Activated CD4-positive, alpha-beta T cell treated with anti-CD3 and anti-CD28 coated beads, Interleukin-2, Interleukin-6, amounts not matched to agents 100 ng/mL and 50 ng/mL, durations not matched to agents 16 hours and 8 hours (primary cell): ENCODE measurements at regions not wholly inside any gene's neighbourhood (a gene's known extent, or its start where the extent isn't known, plus 50 kb on each side); places are given as distances from the start of the nearest gene placed in this dataset.

Experiments used
- DNase-seq: peaks from one replicate; pipeline ENCODE4 v3.0.0-alpha.2; 2020

DNA sequence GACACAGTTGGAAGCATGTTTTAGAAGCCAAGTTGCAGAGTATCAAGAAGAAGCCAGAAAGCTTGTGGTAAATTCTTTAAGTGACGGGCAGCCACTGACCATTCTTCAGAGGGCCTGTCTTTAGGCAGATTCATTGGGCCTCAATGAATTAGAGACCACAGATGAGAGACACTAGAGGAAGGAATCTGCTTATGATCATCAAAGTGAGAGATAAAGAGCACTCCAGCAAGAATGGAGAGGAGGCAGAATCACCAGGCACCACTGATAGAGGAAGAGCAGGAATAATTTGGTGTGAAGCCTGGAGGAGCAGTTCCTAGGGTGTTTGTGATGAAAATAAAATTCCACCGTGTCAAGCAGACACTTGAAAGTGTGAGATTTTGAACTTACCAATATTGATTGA, 365.9 kb upstream of the SLC30A5 start:
- DNase-seq: no peak

DNA sequence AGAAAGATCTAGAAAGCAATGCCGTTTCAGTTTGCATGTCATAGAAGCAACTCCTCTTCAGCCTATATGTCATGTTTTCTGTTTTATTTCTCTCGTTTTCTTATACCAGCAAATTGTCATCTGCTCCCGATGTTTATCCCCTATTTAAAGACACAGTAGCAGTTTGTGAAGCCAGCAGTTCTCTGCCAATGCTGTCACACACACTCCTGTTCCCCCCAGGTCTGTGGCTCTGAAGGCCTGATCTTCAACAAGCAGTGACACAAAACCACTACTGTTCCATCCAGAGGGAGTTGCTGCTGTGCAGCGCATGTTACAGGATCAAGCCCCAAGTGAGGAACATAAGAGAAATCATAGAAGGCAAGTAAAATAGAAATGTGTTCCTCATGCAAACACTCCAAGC, 364.1 kb upstream of the SLC30A5 start:
- no peak for DNase-seq

DNA sequence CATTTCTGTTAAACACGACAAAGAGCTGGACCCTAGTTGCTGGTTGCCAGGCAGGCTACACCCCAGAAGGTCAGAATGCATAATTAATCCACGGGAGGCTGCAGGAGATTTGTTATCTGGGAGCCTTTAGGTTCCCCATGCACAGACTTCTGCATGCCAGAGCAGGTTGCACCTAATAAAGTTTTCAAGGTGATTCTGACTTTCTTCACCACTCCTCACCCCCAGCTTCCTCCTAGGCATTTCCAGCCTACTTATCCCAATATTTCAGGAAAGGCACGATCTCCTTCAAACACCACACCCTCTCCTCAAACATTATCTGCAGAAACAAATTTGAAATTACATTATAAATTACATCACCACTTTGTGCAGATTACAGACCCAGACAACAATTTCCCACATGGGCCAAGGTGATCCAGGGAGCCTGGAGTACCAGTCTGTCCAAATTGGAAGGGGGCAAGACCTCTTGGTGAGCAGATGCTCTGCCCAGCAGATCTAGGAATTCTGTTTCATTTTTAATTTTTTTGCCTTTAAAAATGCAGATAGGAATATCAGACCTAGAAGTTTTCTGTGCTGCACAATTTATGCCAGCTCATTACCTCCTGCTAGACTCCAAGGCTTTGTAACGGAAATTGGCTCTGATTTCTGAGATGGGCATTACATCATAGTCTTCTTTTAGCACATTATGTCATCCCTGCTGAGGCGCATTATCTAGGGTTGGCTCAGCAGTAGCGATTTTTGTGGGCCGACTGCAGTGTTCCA, 363.4 kb upstream of the SLC30A5 start:
- DNase-seq: no peak

DNA sequence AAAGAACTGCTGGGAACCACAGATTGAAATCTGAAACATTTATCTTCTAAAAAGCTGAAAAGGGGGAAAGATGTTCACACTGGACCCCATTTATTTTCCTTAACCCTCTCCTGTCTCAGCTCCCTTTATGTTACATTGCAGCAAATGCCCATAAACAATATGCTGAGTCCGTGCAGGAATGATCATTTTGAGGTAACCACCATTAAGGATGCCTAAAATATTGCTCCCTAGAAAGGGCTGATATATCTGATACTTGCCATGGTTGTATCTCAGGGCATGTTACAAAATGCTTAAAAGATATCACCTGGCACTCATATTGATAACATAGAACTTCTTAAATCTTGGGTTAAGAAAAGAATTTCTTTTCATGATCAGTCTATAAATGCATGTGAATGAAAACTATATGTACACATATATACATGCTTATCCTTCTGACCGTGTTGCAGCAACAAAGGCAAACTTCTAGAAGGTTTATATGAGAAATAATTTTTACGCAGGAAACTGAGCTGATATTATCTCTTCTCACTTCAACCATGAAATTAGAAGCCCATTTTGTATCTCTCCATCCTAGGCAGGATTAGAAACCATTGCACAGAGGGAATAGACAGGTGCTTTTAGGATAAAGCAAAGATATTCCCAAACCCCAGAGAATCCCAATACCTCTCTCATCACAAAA, 362.7 kb upstream of the SLC30A5 start:
- no peak for DNase-seq

DNA sequence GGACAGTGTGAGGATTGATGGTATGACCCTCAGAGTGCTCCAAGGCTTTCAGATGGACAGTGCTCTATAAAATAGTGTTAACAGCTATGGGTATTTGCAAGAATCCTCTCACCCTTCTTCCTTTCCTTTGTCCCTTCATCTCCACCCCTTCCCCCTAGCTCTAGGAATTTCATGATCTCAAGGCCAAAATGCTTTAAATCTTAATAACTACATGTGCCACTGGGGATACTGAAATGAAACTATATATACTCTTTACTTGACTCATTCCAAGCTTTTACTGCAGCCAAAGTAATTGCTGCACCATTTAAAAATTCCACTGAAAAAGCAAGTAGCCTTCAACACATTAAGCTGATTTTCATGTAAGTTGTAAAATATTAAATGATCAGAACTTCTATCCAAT, 361.6 kb upstream of the SLC30A5 start:
- no peak for DNase-seq

DNA sequence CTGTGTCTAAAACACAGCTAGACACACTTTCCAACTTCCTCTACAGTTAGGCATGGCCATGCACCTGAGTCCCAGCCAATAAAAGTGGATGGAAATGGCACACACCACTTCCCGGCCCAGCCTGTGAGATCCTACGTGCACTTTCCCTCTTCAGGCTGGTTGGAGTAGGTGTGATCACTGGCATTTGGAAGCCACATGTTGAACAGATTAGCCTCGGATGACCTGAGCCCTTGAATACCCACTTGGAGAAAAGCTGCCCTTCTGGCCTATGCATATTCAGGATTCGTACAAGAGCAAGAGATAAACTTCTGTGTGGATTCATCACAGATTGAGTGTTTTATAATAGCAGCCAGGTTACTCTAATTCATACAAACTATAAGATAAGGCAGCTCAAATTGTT, 359.0 kb upstream of the SLC30A5 start:
- DNase-seq: no peak

DNA sequence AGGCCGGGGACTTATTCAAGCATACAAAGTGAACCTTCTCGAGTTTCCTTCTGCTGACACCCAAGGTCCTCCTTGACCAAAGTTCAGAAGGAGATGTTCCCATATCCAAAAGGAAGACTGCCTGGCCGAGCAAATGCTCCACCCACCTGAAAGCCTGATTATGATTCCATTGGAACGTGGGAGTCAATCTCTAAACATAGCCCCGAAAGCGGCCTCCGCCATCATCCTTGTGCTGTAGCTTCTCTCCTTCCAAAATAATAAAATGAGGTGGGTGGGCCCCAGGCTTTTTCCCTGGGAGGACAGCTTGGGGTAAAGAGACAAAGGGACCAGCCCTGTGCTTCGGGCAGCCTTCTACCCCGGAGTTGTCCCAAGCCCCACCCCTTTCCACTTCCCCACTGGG, 355.6 kb upstream of the SLC30A5 start:
- no peak for DNase-seq

DNA sequence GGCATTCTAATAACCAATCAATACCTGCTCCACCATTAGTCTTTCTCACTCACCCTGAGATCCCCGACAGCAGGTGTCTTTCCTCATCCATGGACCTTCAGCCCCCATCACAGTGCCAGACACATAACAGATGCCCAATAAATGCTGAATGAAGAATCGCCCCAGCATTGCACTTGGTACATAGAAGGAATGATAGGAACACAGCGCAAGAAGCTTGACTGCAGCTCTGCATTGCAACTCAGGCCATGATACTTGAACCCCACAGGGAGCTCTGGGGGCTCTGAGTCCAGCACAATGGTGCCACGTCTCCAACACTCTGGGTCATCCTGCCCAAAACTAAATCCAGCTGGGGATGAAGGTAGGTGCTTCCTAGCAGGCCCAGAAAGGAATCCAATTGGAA, 355.0 kb upstream of the SLC30A5 start:
- DNase-seq: no peak

DNA sequence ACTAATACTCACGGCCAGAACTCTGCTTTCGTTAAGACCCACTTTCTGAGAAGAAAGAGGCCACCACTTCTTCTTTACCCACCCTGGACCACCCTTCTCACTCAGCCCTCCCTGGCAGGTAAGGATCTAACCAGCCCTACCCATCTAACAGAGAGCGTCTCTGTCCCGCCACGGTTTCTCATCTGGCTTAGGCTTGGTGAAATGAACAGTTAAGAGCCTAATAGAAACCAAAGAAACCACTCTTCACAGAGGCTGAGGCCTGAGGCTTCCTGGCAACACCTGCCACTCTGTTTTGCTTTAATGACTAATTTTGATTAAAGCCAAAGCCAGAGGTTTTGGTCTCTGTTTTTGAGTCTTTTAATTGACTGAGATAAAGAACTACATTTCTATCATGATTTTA, 354.1 kb upstream of the SLC30A5 start:
- peak; percentile 1 for DNase-seq

DNA sequence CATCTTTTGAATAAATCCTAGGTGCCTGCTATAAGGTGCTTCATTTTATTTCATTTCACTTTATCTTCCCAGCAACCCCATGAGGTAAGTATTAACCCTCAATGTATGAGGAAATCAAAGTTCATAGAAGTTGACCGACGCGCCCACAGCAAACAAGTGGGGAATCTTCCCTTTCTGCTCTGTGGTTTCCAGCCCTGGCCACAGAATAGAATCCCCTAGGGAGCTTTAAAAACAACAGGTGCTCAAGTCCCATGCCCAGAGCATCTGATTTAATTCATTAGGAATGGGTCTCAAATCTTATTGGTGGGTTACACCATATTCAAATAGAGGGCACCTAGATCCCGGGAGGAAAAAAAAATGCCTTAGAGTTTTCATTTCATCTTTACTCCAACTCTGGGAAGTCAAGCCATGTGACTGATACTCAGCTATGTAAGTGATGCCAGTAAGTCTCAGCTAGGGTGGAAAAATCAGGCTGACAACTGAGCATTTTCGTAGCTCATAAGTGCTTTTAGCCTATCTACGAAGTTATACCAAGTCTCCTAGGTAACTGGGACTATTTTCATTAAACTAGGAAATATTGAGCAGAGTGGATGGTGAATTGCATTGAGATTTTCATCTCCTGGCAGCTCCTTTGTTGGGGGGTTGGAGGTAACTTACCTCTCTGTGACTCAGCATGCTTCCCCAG, 353.4 kb upstream of the SLC30A5 start:
- no peak for DNase-seq

DNA sequence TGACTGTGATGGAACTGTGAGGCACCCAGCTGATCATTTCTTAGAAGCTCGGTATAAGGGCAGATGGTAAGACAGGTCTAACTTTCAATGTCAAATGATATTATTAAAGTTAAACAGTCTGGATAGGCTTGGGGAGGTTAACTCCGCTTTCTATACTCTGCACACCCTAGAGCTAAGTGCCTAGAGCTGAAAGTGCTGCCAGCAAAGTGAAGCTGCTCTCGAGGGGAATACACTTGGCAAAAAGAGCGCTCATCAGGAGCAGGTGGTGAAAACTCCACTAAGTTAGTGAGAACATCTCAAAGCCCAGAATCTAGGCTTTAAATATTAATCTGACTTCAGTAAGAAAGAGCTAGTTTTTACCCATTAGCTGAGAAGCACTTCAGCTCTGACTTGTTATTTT, 349.6 kb upstream of the SLC30A5 start:
- no peak for DNase-seq

DNA sequence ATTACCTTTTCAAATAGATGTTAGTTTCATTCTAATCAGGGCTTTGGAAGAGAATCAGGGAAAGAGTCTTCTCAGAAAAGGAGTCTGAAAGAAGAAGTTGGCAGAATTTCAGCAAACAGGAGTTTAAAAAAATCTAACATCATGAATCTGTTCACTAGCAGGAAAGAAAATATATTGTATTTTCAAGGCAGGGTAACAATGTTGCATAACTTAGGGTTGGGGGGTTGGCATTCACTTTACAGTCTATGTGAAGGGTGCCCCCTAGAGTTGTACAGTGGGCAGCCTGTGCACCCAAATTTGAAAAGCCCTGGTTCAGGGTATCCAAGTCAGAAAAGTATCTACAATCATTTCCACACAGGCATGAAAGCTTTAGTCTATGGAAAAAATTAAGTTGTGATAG, 348.4 kb upstream of the SLC30A5 start:
- peak; percentile 3 for DNase-seq

DNA sequence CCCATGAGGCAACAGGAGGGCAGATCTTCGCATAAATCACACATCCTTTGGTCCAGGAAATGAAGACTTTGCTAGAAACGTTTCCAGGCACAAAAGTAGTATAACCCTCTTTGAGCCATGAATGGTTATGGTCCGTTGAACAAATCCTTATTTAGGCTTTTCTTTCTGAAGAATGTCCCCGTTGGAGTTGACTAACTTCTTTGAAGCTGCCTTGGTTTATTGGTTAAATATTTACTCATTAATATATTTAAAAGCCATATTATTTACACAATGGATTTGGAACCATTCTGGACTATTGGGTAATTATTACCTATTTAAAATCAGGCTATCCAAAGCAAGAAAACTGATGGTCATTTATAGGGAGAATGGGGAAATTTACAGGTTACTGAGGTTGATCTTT, 347.6 kb upstream of the SLC30A5 start:
- no peak for DNase-seq

DNA sequence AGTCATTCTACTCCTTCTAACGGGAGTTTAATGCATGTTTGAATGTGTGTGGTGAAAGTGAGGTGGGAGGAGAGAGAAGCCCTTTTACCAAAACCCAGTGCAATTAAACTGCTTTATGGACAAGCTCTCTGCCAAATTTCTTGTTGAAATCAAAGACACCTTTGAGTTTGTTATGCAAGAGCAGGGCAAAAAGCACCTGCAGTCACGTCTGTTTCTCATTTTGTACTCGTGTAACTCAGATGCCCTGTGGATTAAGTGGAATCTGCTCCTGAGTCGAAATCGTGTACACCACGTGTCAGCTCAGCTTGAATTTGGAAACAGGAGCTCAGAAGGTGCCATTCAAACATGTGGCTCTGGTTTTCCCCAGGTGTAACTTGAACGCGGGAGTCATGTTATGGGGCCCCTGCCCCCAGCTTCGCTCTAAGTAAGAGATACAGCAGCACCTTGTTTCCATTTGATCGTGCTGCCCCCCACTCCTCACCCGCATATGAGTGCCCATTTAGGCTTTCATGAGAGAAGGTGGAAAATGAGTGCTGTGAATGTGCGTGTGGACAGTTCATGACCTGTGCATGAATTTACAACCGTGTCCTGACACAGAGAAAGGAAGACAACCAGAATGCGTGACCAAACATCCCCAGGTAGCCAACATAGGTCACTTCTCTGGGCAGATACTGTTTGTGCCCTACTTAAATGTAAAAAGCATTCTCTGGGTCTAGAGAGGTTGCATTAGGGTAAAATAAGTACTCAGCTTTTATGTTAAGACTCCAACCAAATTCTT, 347.0 kb upstream of the SLC30A5 start:
- DNase-seq: no peak

DNA sequence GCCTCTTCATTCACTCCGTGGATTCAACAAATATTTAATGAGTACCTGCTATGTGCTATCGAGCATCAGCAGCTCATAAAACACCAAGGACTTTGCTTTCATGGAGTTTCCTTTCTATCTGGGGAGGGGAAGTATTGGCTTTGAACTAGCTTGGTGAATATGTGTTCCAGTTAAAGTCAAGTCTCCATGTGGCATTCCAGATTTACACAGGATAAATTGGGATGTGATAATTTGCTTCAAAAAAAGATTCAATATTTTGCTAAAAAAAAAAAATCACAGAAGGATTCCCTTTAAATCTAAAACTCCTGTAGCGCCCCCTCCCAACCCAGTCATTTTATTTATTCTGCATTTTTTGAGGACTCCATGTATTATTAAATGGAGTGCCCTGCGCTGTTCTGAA, 346.3 kb upstream of the SLC30A5 start:
- DNase-seq: no peak

DNA sequence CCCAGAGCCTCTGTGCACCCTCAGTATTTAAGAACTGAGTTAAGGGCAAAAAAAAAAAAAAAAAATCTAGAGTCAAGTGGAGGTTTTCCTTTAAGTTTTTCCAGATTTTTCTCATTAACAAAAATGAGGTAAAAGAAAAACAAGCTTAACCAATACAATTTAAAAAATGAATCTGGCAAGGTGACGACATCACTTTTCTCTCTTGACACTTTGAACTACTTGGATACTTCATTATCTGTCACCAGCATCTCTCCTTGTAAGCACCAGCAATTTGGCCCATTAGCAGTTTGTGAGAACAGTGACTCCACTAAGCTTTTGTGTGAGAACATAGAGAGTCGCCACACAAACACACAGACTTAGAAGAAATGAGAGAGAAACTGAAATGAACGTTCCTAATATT, 345.7 kb upstream of the SLC30A5 start:
- no peak for DNase-seq

DNA sequence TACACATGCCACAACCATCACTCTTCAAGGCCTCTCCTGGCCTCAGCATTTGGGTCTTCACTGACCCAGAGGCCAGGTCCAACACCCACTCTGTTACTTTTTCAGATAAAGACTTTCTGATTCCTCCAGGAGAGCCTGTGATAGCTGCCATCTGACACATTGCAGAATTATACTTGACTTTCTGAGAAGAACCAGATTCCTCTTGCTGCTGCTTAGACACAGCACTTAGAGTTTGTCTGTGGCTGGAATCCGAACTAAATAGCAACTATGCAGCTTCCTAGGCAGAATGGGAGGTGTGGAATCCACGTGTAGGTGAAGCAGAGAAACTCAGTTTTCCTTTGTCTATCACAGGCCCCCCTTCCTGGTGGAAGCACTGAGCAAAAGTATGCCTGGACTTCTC, 344.7 kb upstream of the SLC30A5 start:
- DNase-seq: no peak

DNA sequence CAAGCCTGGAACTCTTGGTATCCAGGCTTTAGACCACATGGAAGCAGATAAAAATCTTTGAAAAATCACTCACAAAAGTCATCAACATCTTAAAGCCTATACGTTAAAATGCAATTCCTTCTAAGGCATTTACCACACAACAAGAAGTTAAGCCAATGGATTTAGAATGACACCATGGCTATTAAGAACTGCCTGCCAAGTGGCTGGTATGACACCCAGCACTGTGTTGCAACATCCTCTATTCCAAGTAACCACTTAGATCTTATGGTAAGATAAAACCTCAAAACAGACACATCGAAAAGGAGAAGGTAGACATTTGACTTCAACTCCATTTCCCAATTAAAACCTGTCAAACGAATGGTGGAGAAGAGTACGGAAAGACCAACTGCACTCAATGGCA, 344.2 kb upstream of the SLC30A5 start:
- peak; percentile 3 for DNase-seq

DNA sequence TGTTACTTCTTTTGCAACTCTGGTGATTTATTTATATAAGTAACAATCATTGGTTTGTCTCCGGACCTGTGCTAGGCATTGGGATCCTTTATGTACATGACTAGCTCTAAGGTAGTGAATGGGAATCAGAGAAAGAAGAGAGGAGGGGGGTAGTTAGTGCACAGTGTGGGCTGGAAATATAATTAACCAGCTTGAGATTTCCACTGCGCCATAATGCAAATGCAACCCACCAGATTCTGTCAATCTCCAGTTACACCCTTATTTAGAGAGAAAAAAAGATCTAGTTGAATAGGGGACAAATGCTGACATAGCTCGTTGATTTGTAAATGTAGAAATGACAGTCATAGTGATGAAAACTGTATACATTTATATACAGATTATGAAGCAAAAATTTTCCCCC, 342.2 kb upstream of the SLC30A5 start:
- DNase-seq: no peak

DNA sequence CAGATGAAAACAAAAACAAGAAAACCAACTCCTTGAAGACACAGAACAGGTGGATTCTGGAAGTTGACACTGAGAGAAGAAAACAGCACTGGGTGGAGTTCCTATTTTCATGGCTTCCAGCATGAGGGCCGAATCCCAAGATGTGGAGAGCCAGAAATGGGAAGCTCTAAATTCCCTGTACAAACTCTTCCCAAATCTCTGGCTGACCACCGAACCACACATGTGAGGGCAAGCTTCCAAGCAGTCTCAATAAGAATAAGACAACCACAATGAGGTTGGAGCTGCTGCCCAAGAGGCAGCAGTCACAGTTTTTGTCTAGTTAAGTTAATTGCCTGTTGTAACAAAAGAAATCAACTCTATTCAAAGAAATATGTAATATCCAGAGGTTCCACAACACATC, 339.3 kb upstream of the SLC30A5 start:
- no peak for DNase-seq

DNA sequence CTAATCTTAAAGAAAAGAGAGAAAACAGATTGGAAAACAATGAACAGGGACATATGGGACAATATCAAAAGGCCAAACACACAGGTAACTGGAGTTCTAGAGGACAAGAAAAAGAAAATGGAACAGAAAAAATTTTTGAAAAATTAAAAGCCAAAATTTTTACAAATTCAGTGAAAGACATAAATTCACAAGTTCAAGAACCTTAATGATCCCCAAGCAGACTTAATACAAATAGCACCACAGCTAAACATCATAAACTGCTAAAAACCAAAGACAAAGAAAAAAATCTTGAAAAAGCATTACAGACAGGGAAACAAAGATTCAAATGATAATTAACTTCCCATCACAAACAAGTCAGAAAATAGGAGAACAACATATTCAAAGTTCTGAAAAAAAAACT, 338.5 kb upstream of the SLC30A5 start:
- no peak for DNase-seq

DNA sequence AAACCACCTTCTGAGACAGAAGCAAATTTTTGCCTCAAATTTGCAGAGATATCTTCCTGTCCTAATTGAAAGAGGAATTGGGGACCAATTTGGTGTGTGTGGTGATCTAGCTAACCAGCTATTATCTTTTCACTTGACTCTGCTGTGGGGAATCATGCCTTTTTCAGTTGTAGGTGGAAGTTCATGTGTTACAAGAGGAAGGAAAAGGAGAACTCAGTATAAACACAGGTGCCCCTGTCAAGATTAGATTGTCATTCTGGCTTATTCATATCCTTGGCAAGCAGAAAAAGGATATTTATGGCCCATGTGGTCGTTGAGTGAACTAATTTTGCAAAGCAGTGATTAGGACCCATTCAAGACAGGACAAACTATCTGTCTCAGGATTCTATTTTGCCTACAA, 336.8 kb upstream of the SLC30A5 start:
- no peak for DNase-seq

DNA sequence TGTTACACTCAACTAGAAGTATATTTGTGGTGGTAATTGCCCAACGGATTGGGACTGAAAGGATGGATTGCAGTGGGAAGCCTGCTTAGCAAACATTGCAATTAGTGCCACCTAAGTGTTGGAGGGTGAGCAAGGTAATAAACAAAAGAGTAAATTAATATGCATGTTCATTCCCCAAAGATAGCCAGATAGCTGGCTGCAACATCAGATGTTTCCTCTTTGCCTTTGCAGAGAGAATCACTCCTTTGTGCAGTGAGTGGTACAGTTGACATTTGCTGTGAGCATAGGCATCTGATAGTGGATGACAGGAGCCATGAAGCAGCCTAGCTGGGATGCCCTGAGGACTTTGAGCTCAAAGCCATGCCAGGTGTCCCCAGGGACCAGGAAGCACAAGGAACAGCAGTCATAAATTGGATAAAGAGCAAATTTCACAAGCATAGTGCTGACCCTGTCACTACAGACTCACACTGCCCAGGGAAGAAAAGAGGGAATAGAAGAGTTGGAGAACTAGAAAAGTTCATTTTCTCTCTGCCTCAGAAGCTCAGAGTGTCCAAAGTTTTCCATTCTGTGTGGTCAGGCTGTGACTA, 336.1 kb upstream of the SLC30A5 start:
- no peak for DNase-seq
